H1 (cell line): ENCODE measurements at regions not wholly inside any gene's neighbourhood (a gene's known extent, or its start where the extent isn't known, plus 50 kb on each side); places are given as distances from the start of the nearest gene placed in this dataset.
"Not testable (repeated sequence)": the region's sequence is repeated elsewhere in the genome, so short reads cannot be mapped to it uniquely, and the experiment has no call there.

ENCODE experiments used
- CTCF ChIA-PET: fragments of 300-600 bp; sonication (Branson Sonifier 250); formaldehyde crosslinking; loops from one replicate; lab custom pipeline; 2021; ENCODE audit not compliant: partially characterized antibody; lab: Charles Lee
- POLR2A ChIA-PET: fragments of 300-600 bp; sonication (Branson Sonifier 250); formaldehyde crosslinking; loops from one replicate; lab custom pipeline; 2021; ENCODE audit warnings: inconsistent platforms; ENCODE audit not compliant: partially characterized antibody; lab: Charles Lee
- DNase-seq, 2 experiments: peaks; one replicate each; pipeline versions ENCODE4 v3.0.0 to v3.0.0-alpha.2; 2010 to 2022; ENCODE audit warnings: low spot score in 2 of 2, low read depth in 1 of 2, mixed read lengths in 1 of 2
- FAIRE-seq: peaks from 2 replicates; lab custom pipeline; 2011; peaks lifted over from hg19 to GRCh38; lab: Jason Lieb, UNC
- H2AFZ ChIP-seq: 2 replicates; pipeline ENCODE4 v1.8.1; 2012; ENCODE audit warnings: low read length, inconsistent platforms
- H2AK5ac ChIP-seq: 2 replicates; pipeline ENCODE4 v1.6.1; 2013; ENCODE audit warnings: low read depth, low read length
- H2BK120ac ChIP-seq: replicated peaks from 2 replicates; pipeline ENCODE3; 2013; ENCODE audit warnings: low read depth, low read length, inconsistent platforms
- H2BK12ac ChIP-seq: 2 replicates; pipeline ENCODE4 v1.6.1; 2013; ENCODE audit warnings: low read depth, low read length
- H2BK15ac ChIP-seq: 2 replicates; pipeline ENCODE4 v1.6.1; 2013; ENCODE audit warnings: low read length
- H2BK20ac ChIP-seq: 2 replicates; pipeline ENCODE4 v1.6.1; 2013; ENCODE audit warnings: low read length
- H2BK5ac ChIP-seq: 2 replicates; pipeline ENCODE4 v1.6.1; 2013; ENCODE audit warnings: low read depth, low read length
- H3K14ac ChIP-seq: 2 replicates; pipeline ENCODE4 v1.6.1; 2013; ENCODE audit warnings: inconsistent platforms; ENCODE audit not compliant: insufficient read length
- H3K18ac ChIP-seq: 2 replicates; pipeline ENCODE4 v1.6.1; 2013; ENCODE audit warnings: low read length; ENCODE audit errors: extremely low read depth
- H3K23ac ChIP-seq: 2 replicates; pipeline ENCODE4 v1.6.1; 2013; ENCODE audit warnings: inconsistent platforms; ENCODE audit not compliant: insufficient read length
- H3K23me2 ChIP-seq: 2 replicates; pipeline ENCODE4 v1.6.1; 2013; ENCODE audit warnings: low read depth, low read length
- H3K27ac ChIP-seq: 2 replicates; pipeline ENCODE4 v1.6.1; 2011; ENCODE audit warnings: low read depth, low read length, inconsistent platforms
- H3K27me3 ChIP-seq, 4 experiments: replicated peaks in 1 of 4; 1 replicate in 1 of 4; 2 replicates in 3 of 4; pipeline versions ENCODE4 v1.6.1 to v1.8.1; 2011 to 2013; ENCODE audit warnings: low read length in 3 of 4, mild to moderate bottlenecking in 3 of 4, inconsistent platforms in 2 of 4, mixed read lengths in 2 of 4, moderate library complexity in 1 of 4; ENCODE audit not compliant: control insufficient read depth in 3 of 4, insufficient read depth in 3 of 4; ENCODE audit errors: extremely low read depth in 1 of 4
- H3K36me3 ChIP-seq, 4 experiments: 2 replicates each; pipeline versions ENCODE4 v1.6.1 to v1.8.1; 2011 to 2013; ENCODE audit warnings: mild to moderate bottlenecking in 4 of 4, low read length in 3 of 4, moderate library complexity in 2 of 4, control low read depth in 1 of 4, inconsistent platforms in 1 of 4; ENCODE audit not compliant: insufficient read depth in 4 of 4, control insufficient read depth in 2 of 4
- H3K4ac ChIP-seq: replicated peaks from 2 replicates; pipeline ENCODE3; 2013; ENCODE audit warnings: low read length, low read depth, mixed read lengths, inconsistent platforms; ENCODE audit not compliant: insufficient read length
- H3K4me1 ChIP-seq, 4 experiments: replicated peaks in 1 of 4; 1 replicate in 1 of 4; 2 replicates in 3 of 4; pipeline versions ENCODE4 v1.6.1 to v1.8.1; 2011 to 2013; ENCODE audit warnings: low read length in 3 of 4, inconsistent platforms in 2 of 4, mixed read lengths in 1 of 4; ENCODE audit not compliant: insufficient read depth in 4 of 4, control insufficient read depth in 3 of 4
- H3K4me2 ChIP-seq, 2 experiments: 2 replicates each; pipeline versions ENCODE4 v1.6.1 to v1.8.1; 2011 to 2013; ENCODE audit warnings: low read depth in 2 of 2, low read length in 2 of 2, control low read depth in 1 of 2, inconsistent platforms in 1 of 2, mild to moderate bottlenecking in 1 of 2; ENCODE audit not compliant: insufficient read depth in 1 of 2
- H3K4me3 ChIP-seq, 4 experiments: fragments of 200-600, 300-600 bp in 1 of 4; sonication (generic), shearing (Covaris generic), sonication (Bioruptor Twin) in 1 of 4; 2 replicates each; pipeline versions ENCODE4 v1.5.1 to v1.8.1; 2011 to 2016; ENCODE audit warnings: low read length in 4 of 4, low read depth in 3 of 4, control low read depth in 2 of 4, inconsistent platforms in 2 of 4, mild to moderate bottlenecking in 2 of 4, mixed read lengths in 1 of 4, moderate library complexity in 1 of 4; ENCODE audit not compliant: insufficient read depth in 2 of 4; ENCODE audit errors: extremely low read depth in 1 of 4
- H3K56ac ChIP-seq: replicated peaks from 2 replicates; pipeline ENCODE3; 2013; ENCODE audit warnings: low read depth, mild to moderate bottlenecking, mixed read lengths, low read length, inconsistent platforms; ENCODE audit not compliant: insufficient read length
- H3K79me1 ChIP-seq: 2 replicates; pipeline ENCODE4 v1.6.1; 2013; ENCODE audit warnings: low read depth, low read length, control low read depth
- H3K79me2 ChIP-seq, 2 experiments: 2 replicates each; pipeline versions ENCODE4 v1.6.1 to v1.8.1; 2012 to 2013; ENCODE audit warnings: low read length in 2 of 2, mild to moderate bottlenecking in 2 of 2, inconsistent platforms in 1 of 2; ENCODE audit not compliant: insufficient read depth in 2 of 2, control insufficient read depth in 1 of 2
- H3K9ac ChIP-seq, 4 experiments: replicated peaks in 1 of 4; 1 replicate in 1 of 4; 2 replicates in 3 of 4; pipeline versions ENCODE4 v1.6.1 to v1.8.1; 2011 to 2013; ENCODE audit warnings: low read depth in 3 of 4, low read length in 3 of 4, control low read depth in 2 of 4, mild to moderate bottlenecking in 2 of 4, moderate library complexity in 2 of 4, inconsistent platforms in 1 of 4; ENCODE audit errors: extremely low read depth in 1 of 4
- H3K9me3 ChIP-seq, 2 experiments: 2 replicates each; pipeline versions ENCODE4 v1.6.1 to v1.8.1; 2012 to 2013; ENCODE audit warnings: mild to moderate bottlenecking in 2 of 2, moderate library complexity in 2 of 2, control low read depth in 1 of 2, inconsistent platforms in 1 of 2, low read depth in 1 of 2, low read length in 1 of 2, mixed read lengths in 1 of 2; ENCODE audit not compliant: insufficient read depth in 2 of 2
- H4K20me1 ChIP-seq, 2 experiments: replicated peaks in 1 of 2; 2 replicates each; pipeline versions ENCODE3 to v1.8.1; 2011 to 2013; ENCODE audit warnings: inconsistent platforms in 2 of 2, low read length in 2 of 2, mild to moderate bottlenecking in 1 of 2; ENCODE audit not compliant: insufficient read depth in 2 of 2, control insufficient read depth in 1 of 2
- H4K5ac ChIP-seq: 2 replicates; pipeline ENCODE4 v1.6.1; 2013; ENCODE audit warnings: low read length, low read depth, mixed read lengths, inconsistent platforms; ENCODE audit not compliant: insufficient read length
- H4K8ac ChIP-seq: 2 replicates; pipeline ENCODE4 v1.8.0; 2013; ENCODE audit warnings: mild to moderate bottlenecking, moderate library complexity, low read length, inconsistent platforms; ENCODE audit not compliant: insufficient read depth; ENCODE audit errors: extremely low read depth
- H4K91ac ChIP-seq: replicated peaks from 2 replicates; pipeline ENCODE3; 2013; ENCODE audit warnings: low read length, mixed read lengths, inconsistent platforms; ENCODE audit not compliant: insufficient read length
- WGBS, 2 experiments: shearing (Covaris generic) in 1 of 2; methylation state at CpG; one replicate each; pipeline versions ENCODE4 v1.1.6 to v1.1.7; 2013 to 2015; ENCODE audit warnings: low lambda C conversion rate in 2 of 2, mixed read lengths in 2 of 2, inconsistent platforms in 1 of 2, low coverage in 1 of 2, missing lambda C conversion rate in 1 of 2; ENCODE audit not compliant: insufficient replicate concordance in 2 of 2, insufficient coverage in 1 of 2, insufficient read length in 1 of 2; ENCODE audit errors: extremely low coverage in 1 of 2, missing lambda C conversion rate in 1 of 2; 5-methylcytosine and 5-hydroxymethylcytosine counted together

DNA sequence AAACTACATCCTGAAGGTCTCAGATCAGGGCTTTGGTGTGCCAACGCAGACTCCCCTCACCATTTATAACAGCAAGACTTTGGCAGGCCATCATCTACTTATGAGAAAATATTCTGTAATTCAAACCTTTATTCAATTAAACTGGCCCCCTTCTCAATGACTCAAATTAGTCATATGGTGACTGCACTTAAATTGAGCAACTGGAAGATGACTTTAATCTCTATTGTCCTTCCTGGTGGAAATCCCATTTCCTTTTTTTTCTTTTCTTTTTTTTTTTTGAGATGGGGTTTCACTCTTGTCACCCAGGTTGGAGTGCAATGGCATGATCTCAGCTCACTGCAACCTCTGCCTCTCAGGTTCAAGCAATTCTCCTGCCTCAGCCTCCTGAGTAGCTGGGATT, 163.4 kb downstream of the SLC24A2 start:
- POLR2A ChIA-PET, result not testable (repeated sequence)
- 95% methylated on average over 1 of the region's 1 CpG; no CpG with 5 or more reads in 1 of the 2 experiments for WGBS, 2 experiments

More for the DNA sequence above, 163.4 kb downstream of the SLC24A2 start:
- H3K9ac ChIP-seq, H2BK120ac ChIP-seq, H3K4me2 ChIP-seq, H3K79me2 ChIP-seq, H3K14ac ChIP-seq, CTCF ChIA-PET, DNase-seq, H3K4ac ChIP-seq, H2BK20ac ChIP-seq, H2BK15ac ChIP-seq, H4K8ac ChIP-seq, H3K4me3 ChIP-seq, H3K27ac ChIP-seq, H2AK5ac ChIP-seq, H3K36me3 ChIP-seq, H2BK12ac ChIP-seq, H2AFZ ChIP-seq, H3K4me1 ChIP-seq, H4K20me1 ChIP-seq, FAIRE-seq, H3K23ac ChIP-seq, H2BK5ac ChIP-seq, H3K9me3 ChIP-seq, H3K79me1 ChIP-seq, H3K27me3 ChIP-seq, H3K23me2 ChIP-seq, H3K18ac ChIP-seq, H4K91ac ChIP-seq, H3K56ac ChIP-seq, H4K5ac ChIP-seq: not testable (repeated sequence)
